COR-L47 (cell line): ENCODE measurements at regions not wholly inside any gene's neighbourhood (a gene's known extent, or its start where the extent isn't known, plus 50 kb on each side); places are given as distances from the start of the nearest gene placed in this dataset.
"Not testable (repeated sequence)": the region's sequence is repeated elsewhere in the genome, so short reads cannot be mapped to it uniquely, and the experiment has no call there.

Experiments
- DNase-seq: peaks from one replicate; lab custom pipeline; 2025; lab: John Stamatoyannopoulos, UW

DNA sequence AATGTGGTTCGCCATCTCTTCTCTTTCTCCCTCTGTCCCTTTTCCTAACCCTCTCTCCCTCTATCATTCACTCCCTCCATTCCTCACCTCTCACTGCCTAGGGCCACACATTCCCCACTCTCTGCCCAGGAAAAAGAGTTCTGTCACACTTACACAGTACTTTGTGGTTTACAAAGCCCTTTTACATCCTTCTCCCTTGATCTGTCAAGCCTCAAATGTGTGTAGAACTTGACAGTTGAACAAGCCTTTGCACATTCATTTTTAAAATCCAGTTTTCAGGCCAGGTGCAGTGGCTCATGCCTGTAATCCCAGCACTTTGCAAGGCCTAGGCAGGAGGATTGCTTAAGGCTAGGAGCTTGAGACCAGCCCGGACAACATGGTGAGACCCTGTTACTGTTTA lies 156.3 kb downstream of the VSIG4 start:
- no peak for DNase-seq

DNA sequence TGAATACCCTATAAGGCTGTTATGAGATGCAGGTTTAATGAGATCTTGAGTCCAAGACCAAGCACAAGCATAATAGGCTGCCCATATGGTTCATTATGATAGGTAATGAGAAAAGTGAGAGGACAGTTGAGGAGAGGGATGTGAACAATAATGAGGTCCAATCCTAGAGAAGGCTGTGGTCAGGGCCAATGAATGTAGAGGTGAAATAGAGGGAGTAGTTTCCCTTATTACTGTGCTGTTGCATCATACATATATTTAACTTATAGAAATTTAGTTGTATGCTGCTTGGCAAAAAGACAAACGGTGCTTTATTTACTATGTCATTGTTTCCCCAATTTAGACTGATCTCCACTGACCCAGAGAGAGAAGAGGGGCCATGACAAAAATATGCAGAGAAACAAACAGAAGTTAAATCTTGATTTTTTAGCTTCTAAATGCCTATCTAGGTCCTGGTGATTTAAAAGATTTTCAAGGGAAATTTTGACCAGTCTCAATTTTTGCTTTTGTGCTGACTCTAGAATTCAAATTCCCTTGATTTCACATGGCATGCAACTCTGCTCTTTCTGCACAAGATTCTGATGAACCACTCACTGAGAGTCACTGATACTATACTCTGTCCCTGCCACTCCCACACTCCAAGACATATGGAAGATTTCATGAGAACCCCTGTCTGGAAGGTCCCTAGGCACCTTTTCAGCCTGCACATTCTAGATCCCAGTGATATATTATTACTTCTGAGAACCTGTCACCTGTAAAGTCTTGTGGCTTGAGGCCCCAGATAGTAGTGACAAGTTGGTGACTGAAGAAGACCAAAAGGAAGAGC lies 159.7 kb downstream of the VSIG4 start:
- no peak for DNase-seq

- no peak for DNase-seq
Observed at GRCh38 chrX:65878456-65878855, 161.4 kb downstream of the VSIG4 start.

- DNase-seq, result no peak
Observed at GRCh38 chrX:65877953-65878352, 161.9 kb downstream of the VSIG4 start.

DNA sequence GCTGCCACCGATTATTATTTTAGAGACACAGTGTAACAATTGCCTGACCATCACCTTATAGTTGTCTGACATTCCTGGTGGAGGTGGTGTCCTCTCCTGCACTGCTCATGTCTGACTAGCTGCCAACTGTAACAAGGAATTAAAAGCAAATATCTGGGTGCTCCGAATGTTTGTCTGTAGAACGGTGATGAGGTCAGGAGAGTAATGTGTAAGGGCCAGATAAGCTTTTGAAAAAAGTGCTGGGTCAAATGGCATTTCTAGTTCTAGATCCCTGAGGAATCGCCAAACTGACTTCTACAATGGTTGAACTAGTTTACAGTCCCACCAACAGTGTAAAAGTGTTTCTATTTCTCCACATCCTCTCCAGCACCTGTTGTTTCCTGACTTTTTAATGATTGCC lies 164.3 kb downstream of the VSIG4 start:
- not testable (repeated sequence) for DNase-seq

- no peak for DNase-seq
Observed at GRCh38 chrX:65874765-65875164, 165.1 kb downstream of the VSIG4 start.

DNA sequence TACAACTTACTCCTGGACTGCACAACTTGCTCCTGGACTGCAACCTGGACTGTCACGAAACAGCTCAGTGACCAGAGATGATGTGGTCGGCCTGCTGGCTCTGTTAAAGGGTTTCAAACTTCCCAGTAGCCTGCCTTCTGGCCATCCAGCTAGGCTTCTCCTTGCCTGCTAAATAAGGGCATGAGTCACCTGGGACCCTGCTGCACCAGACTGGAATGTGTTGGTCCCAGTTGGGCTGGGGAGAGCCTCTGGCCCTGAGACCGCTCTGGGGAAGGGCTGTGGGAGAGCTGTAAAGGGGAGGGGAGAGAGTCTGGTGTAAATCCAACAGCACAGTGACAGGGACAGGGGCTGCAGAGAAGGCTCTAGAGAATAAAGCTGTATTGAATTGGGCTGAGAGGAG lies 165.8 kb downstream of the VSIG4 start:
- no peak for DNase-seq

DNA sequence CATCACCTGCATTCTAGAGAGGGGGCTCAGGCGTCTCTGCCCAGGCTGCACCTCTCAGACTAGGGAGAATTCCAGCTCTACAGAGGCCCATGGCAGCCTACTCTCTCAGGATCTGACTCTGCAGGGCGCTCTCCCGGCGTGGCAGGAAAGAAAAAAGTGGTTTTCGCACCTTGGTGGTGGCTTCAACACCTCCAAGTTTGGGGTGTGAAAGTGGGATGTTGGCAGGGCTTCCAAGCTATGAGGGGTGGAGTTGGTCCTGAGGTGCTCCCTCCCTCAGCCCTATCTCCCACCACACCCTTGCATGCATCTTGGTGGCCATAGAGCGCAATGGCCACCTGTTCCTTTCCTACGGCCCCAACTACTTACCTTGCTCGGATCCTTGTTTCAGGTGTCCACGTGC lies 166.5 kb downstream of the VSIG4 start:
- DNase-seq, result no peak

- no peak for DNase-seq
Observed at GRCh38 chrX:65871671-65872311, 168.1 kb downstream of the VSIG4 start.

DNA sequence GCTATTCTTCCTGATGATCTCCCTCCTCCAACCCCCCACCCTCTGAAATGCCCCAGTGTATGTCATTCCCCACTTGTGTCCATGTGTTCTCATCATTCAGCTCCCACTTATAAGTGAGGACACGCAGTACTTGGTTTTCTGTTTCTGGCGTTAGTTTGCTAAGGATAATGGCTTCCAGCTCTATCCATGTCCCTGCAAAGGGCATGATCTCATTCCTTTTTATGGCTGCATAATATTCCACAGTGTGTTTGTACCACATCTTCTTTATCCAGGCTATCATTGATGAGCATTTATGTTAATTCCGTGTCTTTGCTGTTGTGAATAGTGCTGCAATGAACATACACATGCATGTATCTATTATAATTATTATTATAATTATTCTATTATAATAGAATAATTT lies 169.3 kb downstream of the VSIG4 start:
- DNase-seq, result not testable (repeated sequence)

GRCh38 chrX:65866773-65867172 lies 173.1 kb downstream of the VSIG4 start:
- no peak for DNase-seq

- no peak for DNase-seq
Observed at GRCh38 chrX:65866146-65866545, 173.7 kb downstream of the VSIG4 start.

DNA sequence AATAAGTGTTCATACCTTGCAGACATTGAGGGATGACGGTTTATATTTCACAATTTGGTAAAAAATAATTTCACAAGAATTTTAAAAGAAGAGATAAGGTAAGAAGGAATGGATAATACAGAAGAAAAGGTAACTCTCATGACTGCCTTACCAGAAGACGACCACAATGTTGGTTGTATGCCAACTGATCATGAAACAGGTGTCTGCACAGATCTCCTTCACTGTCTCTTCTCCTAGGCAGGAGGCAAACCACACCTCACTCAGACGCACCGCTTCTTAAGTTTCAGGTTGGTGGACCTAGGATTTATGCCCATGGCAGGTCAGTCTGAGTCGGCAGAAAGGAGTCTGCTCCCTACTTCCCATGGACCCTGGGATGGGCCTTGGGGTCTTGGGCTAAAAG lies 177.2 kb downstream of the VSIG4 start:
- DNase-seq, result no peak

GRCh38 chrX:65859299-65859698 lies 180.6 kb downstream of the VSIG4 start:
- no peak for DNase-seq

DNA sequence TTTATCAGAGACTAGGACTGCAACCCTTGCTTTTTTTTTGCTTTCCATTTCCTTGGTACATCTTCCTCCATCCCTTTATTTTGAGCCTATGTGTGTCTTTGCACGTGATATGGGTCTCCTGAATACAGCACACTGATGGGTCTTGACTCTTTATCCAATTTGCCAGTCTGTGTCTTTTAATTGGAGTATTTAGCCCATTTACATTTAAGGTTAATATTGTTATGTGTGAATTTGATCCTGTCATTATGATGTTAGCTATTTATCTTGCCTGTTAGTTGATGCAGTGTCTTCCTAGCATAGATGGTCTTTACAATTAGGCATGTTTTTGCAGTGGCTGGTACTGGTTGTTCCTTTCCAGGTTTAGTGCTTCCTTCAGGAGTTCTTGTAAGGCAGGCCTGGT lies 185.4 kb downstream of the VSIG4 start:
- not testable (repeated sequence) for DNase-seq

DNA sequence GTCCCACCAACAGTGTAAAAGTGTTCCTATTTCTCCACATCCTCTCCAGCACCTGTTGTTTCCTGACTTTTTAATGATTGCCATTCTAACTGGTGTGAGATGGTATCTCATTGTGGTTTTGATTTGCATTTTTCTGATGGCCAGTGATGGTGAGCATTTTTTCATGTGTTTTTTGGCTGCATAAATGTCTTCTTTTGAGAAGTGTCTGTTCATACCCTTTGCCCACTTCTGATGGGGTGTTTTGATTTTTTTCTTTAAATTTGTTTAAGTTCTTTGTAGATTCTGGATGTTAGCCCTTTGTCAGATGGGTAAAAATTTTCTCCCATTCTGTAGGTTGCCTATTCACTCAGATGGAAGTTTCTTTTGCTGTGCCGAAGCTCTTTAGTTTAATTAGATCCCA lies 183.9 kb downstream of the MSN start:
- DNase-seq, result not testable (repeated sequence)

- DNase-seq, result not testable (repeated sequence)
Observed at GRCh38 chrX:65850821-65851220, 183.4 kb downstream of the MSN start.

- no peak for DNase-seq
Observed at GRCh38 chrX:65846974-65847373, 179.5 kb downstream of the MSN start.

DNA sequence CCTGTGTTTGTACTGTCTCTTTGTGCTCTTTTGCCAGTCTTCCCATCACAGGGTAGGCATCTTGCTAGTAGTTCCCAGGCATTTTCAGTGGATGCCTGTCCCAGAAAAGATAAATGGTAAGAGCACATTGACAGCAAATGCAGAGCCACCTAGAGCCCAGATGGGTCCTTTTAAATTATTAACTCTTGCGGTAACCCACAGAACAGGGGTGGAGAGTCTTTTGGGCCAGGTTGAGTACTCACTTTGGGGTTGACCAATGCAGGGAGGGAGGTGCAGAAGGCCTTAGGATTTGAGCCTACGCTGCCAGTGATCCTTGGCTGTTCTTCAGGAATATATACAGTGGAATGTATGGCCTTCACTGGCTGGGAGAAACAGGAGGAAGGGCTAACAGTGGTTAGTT lies 173.8 kb downstream of the MSN start:
- no peak for DNase-seq

GRCh38 chrX:65838674-65839073 lies 171.2 kb downstream of the MSN start:
- no peak for DNase-seq

- DNase-seq, result no peak
Observed at GRCh38 chrX:65837875-65838549, 170.6 kb downstream of the MSN start.

- DNase-seq, result no peak
Observed at GRCh38 chrX:65831268-65831667, 163.8 kb downstream of the MSN start.

GRCh38 chrX:65828599-65828998 lies 161.1 kb downstream of the MSN start:
- no peak for DNase-seq
